ENCODE measurements at regions not wholly inside any gene's neighbourhood (a gene's known extent, or its start where the extent isn't known, plus 50 kb on each side); places are given as distances from the start of the nearest gene placed in this dataset.

DNA sequence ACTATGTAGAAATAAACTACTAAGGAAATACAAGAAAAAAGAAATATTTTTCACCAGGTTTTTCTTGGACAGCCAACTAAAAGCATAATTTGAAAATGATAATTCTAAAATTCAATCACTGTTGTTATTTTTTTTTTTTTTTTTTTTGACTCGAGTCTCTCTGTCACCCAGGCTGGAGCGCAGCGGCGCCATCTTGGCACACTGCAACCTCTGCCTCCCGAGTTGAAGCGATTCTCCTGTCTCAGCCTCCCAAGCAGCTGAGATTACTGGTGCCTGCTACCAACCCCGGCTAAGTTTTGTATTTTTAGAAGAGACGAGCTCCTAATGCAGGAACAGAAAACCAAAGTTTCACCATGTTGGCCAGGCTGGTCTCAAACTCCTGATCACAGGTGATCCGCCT is 122.3 kb upstream of the UGT8 start:
- intact Hi-C loops (cut with DNase I), result no loop called here
- H3K4me1 ChIP-seq, result no peaks in the 10 kb centered on the region
- ATAC-seq (no peak), DNase-seq (no peak)
- H3K36me3 ChIP-seq, result no peaks in the 10 kb centered on the region
- H3K27ac ChIP-seq, result no peak overlapping the region
- no peak overlapping the region for H3K4me3 ChIP-seq
- H3K9me3 ChIP-seq, result no peaks in the 10 kb centered on the region
- WGBS, 4 donors, result 86 to 92% (median 88%) methylated on average over 9 of the region's 9 CpGs
- no peak for TF ChIP-seq CTCF (IDR thresholded peaks at IDR 0.05)
- no peak for TF ChIP-seq POLR2A (IDR thresholded peaks at IDR 0.05)
- no peaks in the 10 kb centered on the region for H3K27me3 ChIP-seq

DNA sequence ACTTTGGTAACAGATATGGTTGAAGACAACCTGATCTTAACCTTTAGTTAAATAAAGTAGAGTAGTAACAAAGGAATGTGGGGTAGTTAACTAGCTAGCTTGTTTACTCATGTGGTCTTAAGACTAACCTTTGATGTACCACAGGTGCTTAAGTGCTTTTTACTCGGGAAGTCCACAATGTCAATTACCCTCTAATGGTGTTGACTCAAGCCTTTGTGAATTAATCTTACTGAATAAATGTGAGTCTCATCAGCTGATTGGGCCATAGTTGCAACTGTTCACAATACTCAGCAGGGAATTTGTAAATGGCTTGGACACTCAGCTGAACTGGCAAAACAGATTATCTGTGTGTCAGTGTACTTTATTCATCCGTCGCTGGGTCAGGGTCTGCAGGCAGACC is 119.0 kb upstream of the UGT8 start:
- intact Hi-C loops (cut with DNase I), result no loop called here
- Histone ChIP-seq H3K36me3 (no peaks in the 10 kb centered on the region), H3K9me3 (no peaks in the 10 kb centered on the region), H3K4me3 (no peak overlapping the region), H3K27ac (no peak overlapping the region), H3K4me1 (no peaks in the 10 kb centered on the region), H3K27me3 (no peaks in the 10 kb centered on the region)
- ATAC-seq (no peak), DNase-seq (no peak)
- TF ChIP-seq CTCF (IDR thresholded peaks at IDR 0.05), result no peak
- TF ChIP-seq POLR2A (IDR thresholded peaks at IDR 0.05), result no peak
- WGBS, 4 donors, result 74 to 86% (median 84%) methylated on average over 3 of the region's 3 CpGs

DNA sequence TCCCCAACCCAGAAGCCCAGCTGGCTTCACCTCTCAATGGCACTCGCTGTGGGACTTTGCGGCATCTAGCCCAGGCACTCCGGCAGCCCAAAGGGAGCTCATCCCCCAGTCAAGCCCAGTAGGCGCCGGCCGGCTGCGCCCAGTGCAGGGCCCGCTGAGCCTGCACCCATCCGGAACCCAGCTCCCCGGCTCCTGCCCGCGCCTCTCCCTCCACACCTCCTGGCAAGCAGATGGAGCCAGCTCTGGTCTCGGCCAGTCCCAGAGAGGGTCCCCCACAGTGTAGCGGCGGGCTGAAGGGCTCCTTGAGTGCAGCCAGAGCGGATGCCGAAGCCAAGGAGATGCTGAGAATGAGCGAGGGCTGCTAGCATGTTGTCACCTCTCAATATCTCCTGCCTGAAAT is 116.8 kb upstream of the UGT8 start:
- H3K36me3 ChIP-seq, result no peaks in the 10 kb centered on the region
- WGBS, 4 donors, result 90 to 98% (median 90%) methylated on average over 15 to 18 of the region's 18 CpGs
- peak in 1 of 5 donors; percentile 37 for DNase-seq
- TF ChIP-seq POLR2A (IDR thresholded peaks at IDR 0.05), result no peak
- no peaks in the 10 kb centered on the region for H3K27me3 ChIP-seq
- no peak overlapping the region for H3K27ac ChIP-seq
- no peak overlapping the region for H3K4me3 ChIP-seq
- ATAC-seq, result no peak
- intact Hi-C loops (cut with DNase I), result no loop called here
- no peaks in the 10 kb centered on the region for H3K9me3 ChIP-seq
- H3K4me1 ChIP-seq, result no peaks in the 10 kb centered on the region

DNA sequence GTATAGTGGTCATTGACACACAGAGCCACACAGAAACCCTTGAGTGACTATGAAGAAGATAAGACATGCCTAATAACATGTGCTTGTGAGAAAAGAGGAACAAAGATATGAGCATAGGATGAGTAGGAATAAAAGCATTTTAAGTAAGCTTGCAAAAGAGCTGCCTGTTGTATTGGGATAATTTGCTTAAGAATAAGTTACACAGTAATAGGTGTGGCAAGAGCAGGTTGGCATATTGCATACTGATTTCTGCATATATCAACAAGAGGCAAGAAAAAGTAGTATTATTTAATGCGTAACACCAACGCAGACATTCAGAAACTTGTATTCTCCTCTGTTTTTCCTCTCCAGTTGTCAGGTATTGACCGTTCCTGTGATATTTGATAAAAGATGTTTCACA is 111.5 kb upstream of the UGT8 start:
- no peak for ATAC-seq
- Histone ChIP-seq H3K4me3 (no peak overlapping the region), H3K9me3 (no peaks in the 10 kb centered on the region), H3K27me3 (no peaks in the 10 kb centered on the region), H3K36me3 (no peaks in the 10 kb centered on the region), H3K27ac (no peak overlapping the region), H3K4me1 (no peaks in the 10 kb centered on the region)
- intact Hi-C loops (cut with DNase I), result no loop called here
- DNase-seq, result no peak
- WGBS, 4 donors, result 89 to 93% (median 92%) methylated on average over 3 of the region's 3 CpGs
- TF ChIP-seq CTCF (IDR thresholded peaks at IDR 0.05), result no peak
- no peak for TF ChIP-seq POLR2A (IDR thresholded peaks at IDR 0.05)

GRCh38 chr4:114488301-114488982 is 110.2 kb upstream of the UGT8 start:
- intact Hi-C loops (cut with DNase I), result no loop called here
- no peaks in the 10 kb centered on the region for H3K27me3 ChIP-seq
- no peak overlapping the region for H3K4me3 ChIP-seq
- ATAC-seq (no peak), DNase-seq (no peak)
- 73 to 78% (median 74%) methylated on average over 3 of the region's 3 CpGs for WGBS, 4 donors
- peaks cover 0 to 10% (median 0%) of the 10 kb centered on the region in 12 donors for H3K9me3 ChIP-seq
- H3K27ac ChIP-seq, result no peak overlapping the region
- no peaks in the 10 kb centered on the region for H3K36me3 ChIP-seq
- TF ChIP-seq POLR2A (IDR thresholded peaks at IDR 0.05) (no peak), CTCF (IDR thresholded peaks at IDR 0.05) (no peak)
- H3K4me1 ChIP-seq, result no peaks in the 10 kb centered on the region
